Stomach (tissue), 4 donors: ENCODE measurements at regions not wholly inside any gene's neighbourhood (a gene's known extent, or its start where the extent isn't known, plus 50 kb on each side); places are given as distances from the start of the nearest gene placed in this dataset.

Experiments used
- POLR2A ChIP-seq, 4 donors: fragments of 450-650 bp; IDR thresholded peaks; one replicate each; pipeline ENCODE4 v1.6.1; 2016; ENCODE audit warnings: antibody characterized with exemption in 4 of 4, control low read depth in 2 of 4, mild to moderate bottlenecking in 1 of 4, moderate library complexity in 1 of 4
- POLR2AphosphoS5 ChIP-seq, 3 donors: sonication (generic); formaldehyde crosslinking; IDR thresholded peaks; one replicate each; pipeline ENCODE4 v1.6.1; 2016; ENCODE audit warnings: antibody characterized with exemption in 3 of 3
- TF ChIP-seq, protein P1 (sequence below), 7 experiments: fragments of 450-650 bp in 4 of 7; fragments of 200-600 bp in 3 of 7; sonication (generic) in 3 of 7; IDR thresholded peaks; one replicate each; pipeline ENCODE4 v1.5.1; 2016 to 2019; ENCODE audit warnings: antibody characterized with exemption in 7 of 7, control low read depth in 2 of 7, mild to moderate bottlenecking in 1 of 7

DNA sequence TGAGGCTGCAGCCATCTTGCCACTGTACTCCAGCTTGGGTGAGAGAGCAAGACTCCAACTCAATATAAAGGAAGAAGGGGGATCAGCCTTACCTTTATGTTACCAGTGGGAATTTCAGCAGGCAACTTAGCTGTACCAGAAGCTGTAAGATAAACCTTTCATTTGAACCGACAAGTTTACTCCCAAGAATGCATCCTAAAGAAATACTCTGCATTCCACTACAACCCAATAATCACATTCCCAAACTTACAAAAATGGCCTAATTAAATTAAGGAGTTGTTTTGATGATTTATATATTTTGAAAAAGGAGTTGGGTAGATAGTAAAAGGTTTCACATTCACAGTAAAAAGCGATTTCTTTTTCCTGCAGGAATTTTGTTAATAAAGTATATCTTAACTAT, 241.4 kb downstream of the TTC8 start:
- TF ChIP-seq, protein P1, sequence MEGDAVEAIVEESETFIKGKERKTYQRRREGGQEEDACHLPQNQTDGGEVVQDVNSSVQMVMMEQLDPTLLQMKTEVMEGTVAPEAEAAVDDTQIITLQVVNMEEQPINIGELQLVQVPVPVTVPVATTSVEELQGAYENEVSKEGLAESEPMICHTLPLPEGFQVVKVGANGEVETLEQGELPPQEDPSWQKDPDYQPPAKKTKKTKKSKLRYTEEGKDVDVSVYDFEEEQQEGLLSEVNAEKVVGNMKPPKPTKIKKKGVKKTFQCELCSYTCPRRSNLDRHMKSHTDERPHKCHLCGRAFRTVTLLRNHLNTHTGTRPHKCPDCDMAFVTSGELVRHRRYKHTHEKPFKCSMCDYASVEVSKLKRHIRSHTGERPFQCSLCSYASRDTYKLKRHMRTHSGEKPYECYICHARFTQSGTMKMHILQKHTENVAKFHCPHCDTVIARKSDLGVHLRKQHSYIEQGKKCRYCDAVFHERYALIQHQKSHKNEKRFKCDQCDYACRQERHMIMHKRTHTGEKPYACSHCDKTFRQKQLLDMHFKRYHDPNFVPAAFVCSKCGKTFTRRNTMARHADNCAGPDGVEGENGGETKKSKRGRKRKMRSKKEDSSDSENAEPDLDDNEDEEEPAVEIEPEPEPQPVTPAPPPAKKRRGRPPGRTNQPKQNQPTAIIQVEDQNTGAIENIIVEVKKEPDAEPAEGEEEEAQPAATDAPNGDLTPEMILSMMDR (IDR thresholded peaks at IDR 0.05): no peak
- TF ChIP-seq POLR2AphosphoS5 (IDR thresholded peaks at IDR 0.05): no peak
- no peak for TF ChIP-seq POLR2A (IDR thresholded peaks at IDR 0.05)
